ENCODE measurements at regions not wholly inside any gene's neighbourhood (a gene's known extent, or its start where the extent isn't known, plus 50 kb on each side); places are given as distances from the start of the nearest gene placed in this dataset.

DNA sequence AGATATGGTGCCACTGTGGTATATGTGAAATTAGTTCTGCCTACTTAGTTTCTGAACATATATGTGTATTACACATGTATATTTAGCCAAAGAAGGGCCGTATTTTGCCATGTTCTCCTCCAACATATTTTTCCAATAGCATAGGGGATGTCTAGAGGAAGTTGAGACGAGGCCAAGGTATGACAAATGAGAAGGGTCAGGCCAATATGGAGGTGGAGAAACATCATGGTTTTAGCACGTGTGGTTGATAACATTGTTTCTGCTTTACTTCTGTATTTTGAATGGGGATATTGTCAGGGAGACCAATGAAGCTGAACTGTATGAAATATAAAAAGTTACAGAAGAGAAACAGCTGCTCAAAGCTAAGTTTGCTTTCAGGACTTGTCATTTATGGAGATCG lies 246.7 kb upstream of the TLL1 start:
- TF ChIP-seq, protein P1, sequence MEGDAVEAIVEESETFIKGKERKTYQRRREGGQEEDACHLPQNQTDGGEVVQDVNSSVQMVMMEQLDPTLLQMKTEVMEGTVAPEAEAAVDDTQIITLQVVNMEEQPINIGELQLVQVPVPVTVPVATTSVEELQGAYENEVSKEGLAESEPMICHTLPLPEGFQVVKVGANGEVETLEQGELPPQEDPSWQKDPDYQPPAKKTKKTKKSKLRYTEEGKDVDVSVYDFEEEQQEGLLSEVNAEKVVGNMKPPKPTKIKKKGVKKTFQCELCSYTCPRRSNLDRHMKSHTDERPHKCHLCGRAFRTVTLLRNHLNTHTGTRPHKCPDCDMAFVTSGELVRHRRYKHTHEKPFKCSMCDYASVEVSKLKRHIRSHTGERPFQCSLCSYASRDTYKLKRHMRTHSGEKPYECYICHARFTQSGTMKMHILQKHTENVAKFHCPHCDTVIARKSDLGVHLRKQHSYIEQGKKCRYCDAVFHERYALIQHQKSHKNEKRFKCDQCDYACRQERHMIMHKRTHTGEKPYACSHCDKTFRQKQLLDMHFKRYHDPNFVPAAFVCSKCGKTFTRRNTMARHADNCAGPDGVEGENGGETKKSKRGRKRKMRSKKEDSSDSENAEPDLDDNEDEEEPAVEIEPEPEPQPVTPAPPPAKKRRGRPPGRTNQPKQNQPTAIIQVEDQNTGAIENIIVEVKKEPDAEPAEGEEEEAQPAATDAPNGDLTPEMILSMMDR (IDR thresholded peaks at IDR 0.05): no peak
- no peak for TF ChIP-seq EP300 (IDR thresholded peaks at IDR 0.05)
- no peak for TF ChIP-seq POLR2A (IDR thresholded peaks at IDR 0.05; ENCODE audit: low read depth)
